GM18511 (cell line): ENCODE measurements at regions not wholly inside any gene's neighbourhood (a gene's known extent, or its start where the extent isn't known, plus 50 kb on each side); places are given as distances from the start of the nearest gene placed in this dataset.

Source experiments
- ATAC-seq: cut with Tn5 transposase; IDR thresholded peaks from one replicate; pipeline ENCODE4 v1.9.1; 2021; ENCODE audit warnings: mild to moderate bottlenecking, moderate library complexity; ENCODE audit not compliant: unreplicated experiment

DNA sequence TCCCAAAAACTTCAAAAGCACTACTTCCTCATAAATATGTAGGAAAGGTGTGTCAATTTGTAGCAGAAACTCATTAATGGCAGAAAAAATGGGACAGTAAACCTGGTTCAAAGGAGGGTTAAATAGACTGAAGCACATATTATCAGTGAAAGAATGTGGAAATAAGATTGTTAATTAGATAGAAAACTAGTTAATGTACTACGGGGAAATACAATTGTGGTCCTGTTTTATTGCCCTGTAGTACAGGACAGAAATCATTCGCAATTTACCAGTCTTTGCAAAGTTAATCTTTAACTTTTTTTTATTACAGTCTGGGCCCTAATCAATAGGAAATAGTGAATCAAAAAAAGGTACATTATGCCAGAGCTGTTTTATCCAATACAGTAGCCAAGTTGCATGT is 82.0 kb upstream of the PAK5 start:
- no peak for ATAC-seq

DNA sequence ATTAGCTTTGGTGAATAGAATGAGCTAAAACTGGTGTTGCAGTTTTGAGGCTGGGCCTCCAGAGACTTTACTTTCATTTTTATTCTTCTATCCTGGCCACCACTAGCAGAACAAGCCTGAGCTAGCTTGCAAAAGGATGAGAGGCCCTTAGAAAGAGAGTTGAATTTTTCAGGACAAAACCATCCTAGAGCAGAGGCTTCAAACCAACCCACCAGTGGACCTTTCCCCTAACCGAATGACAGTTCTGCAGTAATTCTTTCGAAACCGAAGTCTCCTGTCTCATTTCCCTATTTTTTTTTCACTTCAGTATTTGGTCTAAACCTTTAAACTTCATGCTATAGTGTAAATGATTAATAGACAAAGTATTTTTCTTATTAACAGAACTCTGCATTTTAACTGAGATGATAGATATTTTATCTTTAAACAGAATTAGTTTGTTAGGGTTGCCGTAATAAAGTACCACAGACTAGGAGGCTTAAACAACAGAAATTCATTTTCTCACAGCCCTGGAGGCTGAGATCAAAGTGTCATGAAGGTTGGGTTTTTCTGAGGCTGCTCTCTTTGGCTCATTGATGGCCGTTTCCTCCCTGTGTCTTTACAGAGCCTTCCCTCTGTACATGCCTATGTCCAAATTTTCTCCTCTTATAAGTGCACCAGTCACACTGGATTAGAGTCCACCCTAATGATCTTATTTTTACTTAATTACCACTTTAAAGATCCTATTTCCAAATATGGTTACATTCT is 80.6 kb upstream of the PAK5 start:
- ATAC-seq = peak; percentile 88

DNA sequence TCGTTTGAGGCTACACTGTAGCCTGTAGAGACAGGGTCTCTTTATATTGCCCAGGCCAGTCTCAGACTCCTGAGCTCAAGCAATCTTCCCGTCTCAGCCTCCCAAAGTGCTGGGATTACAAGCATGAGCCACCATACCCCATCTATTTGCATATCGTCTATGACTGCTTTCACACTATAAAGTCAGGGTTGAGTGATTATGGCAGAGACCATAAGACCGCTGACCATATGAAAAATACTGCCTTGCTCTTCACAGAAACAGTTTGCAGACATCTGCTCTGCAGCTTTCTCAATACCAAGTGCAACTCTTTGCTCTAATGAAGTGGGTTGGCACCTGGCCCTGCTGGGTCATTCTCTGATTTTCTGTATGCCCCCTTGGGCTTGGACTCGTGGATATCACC is 79.5 kb upstream of the PAK5 start:
- ATAC-seq = no peak

DNA sequence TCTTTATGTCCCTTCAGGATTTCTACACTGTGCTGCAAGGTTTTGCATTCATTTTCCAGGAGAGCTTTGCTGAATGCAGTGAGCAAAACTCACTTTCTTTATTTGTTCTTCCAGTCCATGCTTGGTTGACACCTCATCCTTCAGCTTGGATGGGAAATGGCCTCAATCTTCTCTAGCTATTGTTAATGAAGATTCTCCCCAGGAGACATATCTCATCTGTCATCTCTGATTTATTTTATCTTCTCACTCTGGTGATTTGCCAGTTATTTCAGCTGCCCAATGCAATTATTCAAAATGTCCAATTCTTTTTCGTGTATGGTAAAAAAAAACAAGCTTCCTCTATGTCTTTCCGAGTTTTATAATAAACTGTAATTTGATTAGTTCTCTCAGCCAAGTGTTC is 77.9 kb upstream of the PAK5 start:
- ATAC-seq = no peak

DNA sequence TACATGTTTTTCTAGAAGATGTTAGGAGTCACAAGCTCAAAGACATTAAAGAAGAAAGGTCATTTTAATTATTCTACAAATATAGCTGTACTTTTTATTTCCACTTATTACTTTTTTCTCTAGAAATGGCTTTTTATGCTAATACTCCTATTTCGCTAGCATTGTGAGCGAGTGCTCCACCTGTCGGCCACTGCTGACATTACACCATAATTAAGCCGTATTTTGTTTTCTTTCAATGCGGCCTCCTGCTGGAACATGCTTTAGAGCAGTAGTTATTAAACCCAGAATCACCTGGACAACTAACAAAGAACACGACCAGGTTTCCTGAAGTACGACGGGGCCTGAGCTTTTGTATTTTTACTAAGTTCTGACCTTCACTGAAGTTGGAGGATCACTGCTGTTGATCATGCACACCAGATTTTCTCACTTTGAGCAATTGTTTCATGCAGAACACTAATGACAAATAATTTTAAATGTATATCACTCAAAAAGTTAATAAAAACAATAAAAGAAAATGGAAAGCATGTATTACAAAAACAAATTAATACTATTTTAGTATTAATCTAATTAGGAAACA is 74.1 kb upstream of the PAK5 start:
- ATAC-seq = no peak

DNA sequence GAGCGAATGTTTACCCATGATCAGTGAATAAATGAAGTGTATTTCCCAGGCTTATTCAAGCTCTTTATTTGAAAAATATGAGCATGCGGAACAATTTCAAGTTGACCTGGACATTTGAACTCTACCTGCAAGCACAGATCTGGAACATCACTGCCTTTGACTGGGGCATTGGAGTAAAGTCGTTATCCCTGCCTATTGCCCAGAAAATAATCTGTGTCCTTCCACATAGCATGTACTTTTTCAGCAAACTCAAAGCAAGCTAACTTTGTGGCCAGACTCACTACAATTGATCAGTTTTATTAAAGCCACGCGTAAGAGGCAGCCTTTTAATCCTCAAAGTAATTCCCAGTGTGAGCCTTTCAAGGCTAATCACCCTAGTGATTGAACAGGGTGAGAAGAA is 73.4 kb upstream of the PAK5 start:
- ATAC-seq = no peak

DNA sequence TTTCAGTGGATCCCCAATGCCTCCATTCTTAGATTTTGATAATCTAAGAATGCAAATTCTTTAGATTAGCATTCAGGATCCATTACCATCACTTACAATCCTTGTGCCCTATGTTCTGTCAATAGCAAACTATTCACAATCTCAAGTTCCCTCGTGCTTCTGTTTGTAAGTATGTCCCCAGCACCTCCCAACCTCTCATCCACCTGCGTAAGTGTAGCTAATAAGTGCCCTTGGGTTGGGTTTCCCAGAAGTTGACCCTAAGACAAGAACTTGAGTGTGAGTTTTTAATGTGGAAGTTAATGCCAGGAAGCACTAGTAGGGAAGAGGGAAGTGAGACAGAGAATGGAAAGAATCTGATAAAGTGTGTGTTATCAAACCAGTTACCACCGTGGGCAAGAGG is 72.6 kb upstream of the PAK5 start:
- ATAC-seq = no peak

DNA sequence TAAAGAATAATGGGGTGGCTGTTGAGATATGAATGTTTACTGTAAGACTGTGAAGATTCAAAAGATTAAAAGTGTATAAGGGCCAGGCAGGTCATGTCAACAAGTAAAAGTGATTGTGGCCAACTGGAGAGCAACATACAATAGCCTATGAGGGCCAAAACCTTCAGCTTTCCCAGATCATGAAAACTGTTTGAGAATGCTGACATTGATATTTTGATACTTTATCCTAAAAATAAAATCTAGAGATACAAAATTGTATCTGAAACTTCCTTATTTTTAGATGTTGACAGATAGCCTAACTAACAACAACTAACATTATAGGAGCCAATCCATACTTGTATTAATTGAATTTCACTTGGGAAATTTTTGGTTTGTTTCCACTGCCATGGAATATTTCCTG is 70.3 kb upstream of the PAK5 start:
- ATAC-seq = no peak

DNA sequence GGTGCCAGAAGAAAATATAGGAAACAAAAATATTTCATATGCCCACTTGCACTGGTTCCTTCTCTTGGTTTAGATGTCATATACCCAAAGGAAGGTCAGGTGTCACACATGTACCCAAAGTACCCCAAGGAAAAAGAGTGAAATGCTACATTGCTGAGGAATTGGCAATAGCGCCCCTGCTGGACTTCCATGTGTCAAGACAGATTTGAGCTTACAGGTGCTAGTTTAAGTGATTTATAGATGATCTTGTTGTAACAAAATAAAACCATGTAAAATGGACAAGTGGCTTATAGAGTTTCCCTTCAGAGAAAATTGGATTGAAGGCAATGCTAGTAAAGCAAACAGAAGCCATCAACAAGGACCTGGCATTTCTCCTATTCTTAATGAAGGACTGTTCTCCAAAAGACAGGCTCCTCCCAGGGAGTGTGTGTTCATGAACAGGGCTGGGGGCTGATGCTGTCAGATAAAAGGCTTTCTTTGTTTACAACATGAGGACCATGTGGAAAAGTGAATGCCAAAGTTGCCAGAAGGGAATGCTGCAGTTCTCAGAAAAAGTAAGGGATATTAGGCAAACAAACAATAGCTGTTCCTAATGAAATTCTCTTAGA is 64.3 kb upstream of the PAK5 start:
- ATAC-seq = no peak

DNA sequence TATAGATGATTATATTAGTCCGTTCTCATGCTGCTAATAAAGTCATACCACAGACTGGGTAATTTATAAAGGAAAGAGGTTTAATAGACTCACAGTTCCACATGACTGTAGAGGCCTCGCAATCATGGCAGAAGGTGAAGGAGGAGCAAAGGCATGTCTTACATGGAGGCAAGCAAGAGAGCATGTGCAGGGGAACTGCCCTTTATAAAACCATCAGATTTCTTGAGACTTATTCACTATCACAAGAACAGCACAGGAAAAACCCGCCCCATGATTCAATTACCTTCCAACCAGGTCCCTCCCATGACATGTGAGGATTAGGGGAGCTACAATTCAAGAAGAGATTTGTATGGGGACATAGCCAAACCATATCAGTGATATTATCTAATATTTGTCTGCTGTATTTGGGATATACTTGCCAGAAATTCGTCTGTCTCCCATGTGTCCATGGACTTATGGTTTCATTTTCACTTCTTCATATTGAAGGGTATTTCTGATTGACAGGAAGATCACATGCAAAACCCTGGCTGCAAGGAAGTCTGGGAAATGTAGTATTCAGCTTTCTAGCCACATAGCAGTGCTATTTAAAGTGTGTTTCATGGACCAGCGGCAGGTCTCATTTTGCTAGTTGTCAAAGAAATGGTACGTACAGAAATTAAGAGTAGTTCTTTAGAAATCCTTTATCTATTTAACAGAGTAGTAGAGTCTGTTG is 50.5 kb upstream of the PAK5 start:
- peak; percentile 82 for ATAC-seq
